DOHH2 (cell line): ENCODE measurements at regions not wholly inside any gene's neighbourhood (a gene's known extent, or its start where the extent isn't known, plus 50 kb on each side); places are given as distances from the start of the nearest gene placed in this dataset.

Experiments
- H3F3A ChIP-seq: fragments of 200-600 bp; sonication (generic), shearing (Covaris generic); 2 replicates; pipeline ENCODE4 v1.6.0; 2016; ENCODE audit warnings: antibody characterized with exemption, mild to moderate bottlenecking; ENCODE audit not compliant: control insufficient read depth, insufficient read depth
- H3K27ac ChIP-seq: fragments of 200-600 bp; sonication (generic); 2 replicates; pipeline ENCODE4 v1.5.1; 2014; ENCODE audit warnings: low read depth, mild to moderate bottlenecking, low read length, moderate library complexity
- H3K27me3 ChIP-seq: fragments of 200-600 bp; sonication (generic); 2 replicates; pipeline ENCODE4 v1.6.1; 2014; ENCODE audit warnings: mild to moderate bottlenecking, low read length, mixed read lengths; ENCODE audit not compliant: control insufficient read depth
- H3K36me3 ChIP-seq: fragments of 200-600 bp; sonication (generic); 2 replicates; pipeline ENCODE4 v1.6.1; 2014; ENCODE audit warnings: mild to moderate bottlenecking, low read length, moderate library complexity, mixed read lengths; ENCODE audit not compliant: control insufficient read depth
- H3K4me1 ChIP-seq: fragments of 200-600 bp; sonication (generic); 2 replicates; pipeline ENCODE4 v1.6.1; 2014; ENCODE audit warnings: mild to moderate bottlenecking, low read length, mixed read lengths; ENCODE audit not compliant: control insufficient read depth
- H3K4me2 ChIP-seq: fragments of 200-600 bp; sonication (generic); 2 replicates; pipeline ENCODE4 v1.6.0; 2014; ENCODE audit warnings: mild to moderate bottlenecking, low read length, moderate library complexity
- H3K4me3 ChIP-seq: fragments of 200-600 bp; sonication (generic); 2 replicates; pipeline ENCODE4 v1.5.1; 2014; ENCODE audit warnings: mild to moderate bottlenecking, low read length, mixed read lengths
- H3K79me2 ChIP-seq: fragments of 200-600 bp; sonication (generic); 2 replicates; pipeline ENCODE4 v1.6.1; 2014; ENCODE audit warnings: mild to moderate bottlenecking, low read length, mixed read lengths; ENCODE audit not compliant: control insufficient read depth
- H3K9me2 ChIP-seq: fragments of 200-600 bp; sonication (generic); replicated peaks from 2 replicates; pipeline ENCODE4 v1.6.1; 2014; ENCODE audit warnings: mild to moderate bottlenecking, low read length, mixed read lengths; ENCODE audit not compliant: control insufficient read depth
- H3K9me3 ChIP-seq: fragments of 200-600 bp; sonication (generic); 2 replicates; pipeline ENCODE4 v1.6.1; 2014; ENCODE audit warnings: antibody characterized with exemption, low read length, mixed read lengths; ENCODE audit not compliant: control insufficient read depth, insufficient read depth
- H4K20me1 ChIP-seq: fragments of 200-600 bp; sonication (generic); 2 replicates; pipeline ENCODE4 v1.6.0; 2014; ENCODE audit warnings: low read depth, mild to moderate bottlenecking, antibody characterized with exemption, low read length, moderate library complexity; ENCODE audit not compliant: control insufficient read depth, insufficient read depth
- CTCF ChIP-seq: fragments of 200-600 bp; sonication (generic); IDR thresholded peaks from one replicate; pipeline ENCODE4 v1.5.1; 2014; ENCODE audit warnings: antibody characterized with exemption, mild to moderate bottlenecking, low read depth, low read length; ENCODE audit not compliant: poor library complexity, severe bottlenecking
- EZH2phosphoT487 ChIP-seq: fragments of 200-600 bp; sonication (generic); IDR thresholded peaks from 2 replicates; pipeline ENCODE4 v1.6.1; 2017; ENCODE audit warnings: borderline replicate concordance, mild to moderate bottlenecking, antibody characterized with exemption, low read length, moderate library complexity, mixed read lengths

GRCh38 chr2:62441824-62442223 is 64.2 kb downstream of the TMEM17 start:
- Histone ChIP-seq H3K36me3 (no peaks in the 10 kb centered on the region), H3K9me2 (no peaks in the 10 kb centered on the region), H3K9me3 (no peaks in the 10 kb centered on the region), H3K27me3 (no peaks in the 10 kb centered on the region), H3F3A (no peaks in the 10 kb centered on the region), H3K4me3 (no peak overlapping the region), H3K27ac (no peak overlapping the region), H4K20me1 (no peaks in the 10 kb centered on the region), H3K79me2 (no peaks in the 10 kb centered on the region), H3K4me2 (no peak overlapping the region), H3K4me1 (no peaks in the 10 kb centered on the region)
- TF ChIP-seq CTCF (no peak), EZH2phosphoT487 (no peak)

- Histone ChIP-seq H3K4me3 (no peak overlapping the region), H4K20me1 (no peaks in the 10 kb centered on the region), H3K27ac (no peak overlapping the region), H3K4me1 (peaks cover 3% of the 10 kb centered on the region), H3F3A (no peaks in the 10 kb centered on the region), H3K4me2 (no peak overlapping the region), H3K79me2 (no peaks in the 10 kb centered on the region), H3K36me3 (no peaks in the 10 kb centered on the region), H3K9me3 (no peaks in the 10 kb centered on the region), H3K27me3 (no peaks in the 10 kb centered on the region), H3K9me2 (no peaks in the 10 kb centered on the region)
- TF ChIP-seq EZH2phosphoT487 (no peak), CTCF (no peak)
Measured at GRCh38 chr2:62441421-62441820, 64.6 kb downstream of the TMEM17 start.

- H3K4me1 ChIP-seq: peaks cover 13% of the 10 kb centered on the region
- H3K36me3 ChIP-seq: no peaks in the 10 kb centered on the region
- no peaks in the 10 kb centered on the region for H4K20me1 ChIP-seq
- H3K27ac ChIP-seq: no peak overlapping the region
- H3K79me2 ChIP-seq: no peaks in the 10 kb centered on the region
- H3F3A ChIP-seq: no peaks in the 10 kb centered on the region
- no peak for TF ChIP-seq CTCF
- no peak for TF ChIP-seq EZH2phosphoT487
- no peak overlapping the region for H3K4me3 ChIP-seq
- H3K9me2 ChIP-seq: no peaks in the 10 kb centered on the region
- no peak overlapping the region for H3K4me2 ChIP-seq
- H3K27me3 ChIP-seq: no peaks in the 10 kb centered on the region
- H3K9me3 ChIP-seq: no peaks in the 10 kb centered on the region
Measured at GRCh38 chr2:62440281-62440946, 65.6 kb downstream of the TMEM17 start.
